Activated CD8-positive, alpha-beta memory T cell treated with anti-CD3 and anti-CD28 coated beads, Interleukin-2, amount 10 ng/mL, durations not matched to agents 7 days and 5 days (primary cell): ENCODE measurements at regions not wholly inside any gene's neighbourhood (a gene's known extent, or its start where the extent isn't known, plus 50 kb on each side); places are given as distances from the start of the nearest gene placed in this dataset.

Experiments used
- ATAC-seq: fragments of 150-1000 bp; cut with Tn5 transposase; one replicate; pipeline ENCODE4 v1.10.0; 2021; ENCODE audit warnings: moderate library complexity
- CTCF ChIA-PET: fragments of 350-600 bp; sonication (Branson Sonifier 250); formaldehyde crosslinking; loops from one replicate; lab custom pipeline; 2021; ENCODE audit warnings: antibody characterized with exemption; lab: Charles Lee
- DNase-seq: peaks from one replicate; pipeline ENCODE4 v3.0.0-alpha.2; 2020
- H3K27ac Mint-ChIP-seq: one replicate; pipeline ENCODE4 v1.8.0; 2021; ENCODE audit warnings: mild to moderate bottlenecking, mixed read lengths
- H3K27me3 Mint-ChIP-seq: one replicate; pipeline ENCODE4 v1.8.0; 2021; ENCODE audit warnings: mixed read lengths
- H3K36me3 Mint-ChIP-seq: one replicate; pipeline ENCODE4 v1.8.0; 2021; ENCODE audit warnings: mild to moderate bottlenecking, mixed read lengths
- H3K4me1 Mint-ChIP-seq: one replicate; pipeline ENCODE4 v1.8.0; 2021; ENCODE audit warnings: mixed read lengths
- H3K4me3 Mint-ChIP-seq: one replicate; pipeline ENCODE4 v1.8.0; 2021; ENCODE audit warnings: mild to moderate bottlenecking, moderate library complexity, mixed read lengths
- H3K9me3 Mint-ChIP-seq: one replicate; pipeline ENCODE4 v1.8.0; 2022; ENCODE audit warnings: low read depth, mixed read lengths

DNA sequence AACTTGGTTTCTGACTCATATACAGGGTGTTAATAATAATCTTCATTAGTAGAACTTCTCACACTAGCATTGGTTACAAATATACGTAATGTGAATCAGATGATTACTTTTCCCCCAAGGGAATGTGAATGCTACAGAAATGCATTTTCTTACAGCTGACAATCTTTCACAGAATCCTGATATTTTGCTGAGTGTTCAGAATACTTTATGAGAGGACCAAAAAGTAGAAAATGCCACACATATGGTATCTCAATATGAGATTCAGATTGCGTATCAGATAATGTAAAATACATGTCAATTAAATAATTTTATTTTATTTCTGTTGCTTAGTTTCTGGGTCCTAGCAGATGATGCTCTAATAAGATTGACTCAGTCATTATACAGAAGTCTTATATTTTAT is 979.9 kb upstream of the GBE1 start:
- H3K9me3 Mint-ChIP-seq, result peaks cover 5% of the 10 kb centered on the region
- CTCF ChIA-PET, result no interaction called here
- no peak overlapping the region for H3K27ac Mint-ChIP-seq
- no peak for ATAC-seq
- H3K4me1 Mint-ChIP-seq, result no peaks in the 10 kb centered on the region
- no peak for DNase-seq
- no peaks in the 10 kb centered on the region for H3K36me3 Mint-ChIP-seq
- H3K27me3 Mint-ChIP-seq, result no peaks in the 10 kb centered on the region
- no peak overlapping the region for H3K4me3 Mint-ChIP-seq

DNA sequence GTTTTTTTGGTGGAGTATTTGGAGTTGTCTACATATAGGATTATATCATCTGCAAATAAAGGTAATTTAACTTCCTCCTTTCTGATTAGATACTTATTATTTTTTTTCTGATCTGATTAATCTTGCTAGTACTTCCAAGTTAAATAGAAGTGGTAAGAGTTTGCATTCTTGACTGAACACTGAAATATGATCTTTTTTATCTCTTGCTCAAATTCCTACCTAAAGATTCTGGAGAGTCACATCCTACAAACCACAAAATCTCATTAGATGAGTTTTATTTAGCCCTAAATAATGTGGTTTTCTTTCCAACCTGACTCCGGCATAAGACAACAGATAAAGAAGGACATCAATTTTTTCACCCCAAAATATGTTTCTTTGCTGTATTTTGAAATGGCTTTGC is 977.9 kb upstream of the GBE1 start:
- Mint-ChIP-seq H3K27ac (no peak overlapping the region), H3K27me3 (no peaks in the 10 kb centered on the region), H3K9me3 (peaks cover 5% of the 10 kb centered on the region), H3K4me3 (no peak overlapping the region), H3K36me3 (no peaks in the 10 kb centered on the region), H3K4me1 (no peaks in the 10 kb centered on the region)
- DNase-seq (no peak), ATAC-seq (no peak)
- CTCF ChIA-PET, result no interaction called here

DNA sequence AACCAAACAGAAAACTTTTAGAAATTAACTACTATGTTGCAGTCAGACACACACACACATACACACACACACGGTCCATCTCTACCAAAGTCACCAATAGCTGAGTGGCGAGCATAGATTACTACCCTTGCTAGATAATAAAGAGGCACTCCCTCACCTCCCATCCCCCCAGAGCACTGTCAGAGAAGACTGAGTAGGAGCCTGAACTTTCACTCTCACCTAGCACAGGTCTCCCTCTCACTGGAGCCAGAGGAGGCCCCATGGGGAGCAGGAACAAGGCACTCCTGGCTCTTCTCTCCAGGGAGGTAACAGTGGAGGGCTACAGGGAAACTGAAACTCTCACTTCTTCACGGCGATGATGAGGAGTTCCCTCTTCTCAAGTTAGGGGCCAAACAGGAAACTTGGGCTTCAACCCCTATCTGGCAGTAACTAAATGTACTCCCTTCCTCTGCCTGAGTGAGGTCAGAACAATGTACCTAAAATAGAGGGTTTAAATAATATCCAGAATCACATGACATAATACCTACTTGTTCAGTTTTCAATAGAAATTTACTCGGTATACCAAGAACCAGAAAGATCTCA is 975.3 kb upstream of the GBE1 start:
- CTCF ChIA-PET, result no interaction called here
- Mint-ChIP-seq H3K9me3 (peaks cover 2% of the 10 kb centered on the region), H3K4me3 (no peak overlapping the region), H3K36me3 (no peaks in the 10 kb centered on the region), H3K27me3 (no peaks in the 10 kb centered on the region), H3K4me1 (no peaks in the 10 kb centered on the region), H3K27ac (no peak overlapping the region)
- ATAC-seq (no peak), DNase-seq (no peak)

DNA sequence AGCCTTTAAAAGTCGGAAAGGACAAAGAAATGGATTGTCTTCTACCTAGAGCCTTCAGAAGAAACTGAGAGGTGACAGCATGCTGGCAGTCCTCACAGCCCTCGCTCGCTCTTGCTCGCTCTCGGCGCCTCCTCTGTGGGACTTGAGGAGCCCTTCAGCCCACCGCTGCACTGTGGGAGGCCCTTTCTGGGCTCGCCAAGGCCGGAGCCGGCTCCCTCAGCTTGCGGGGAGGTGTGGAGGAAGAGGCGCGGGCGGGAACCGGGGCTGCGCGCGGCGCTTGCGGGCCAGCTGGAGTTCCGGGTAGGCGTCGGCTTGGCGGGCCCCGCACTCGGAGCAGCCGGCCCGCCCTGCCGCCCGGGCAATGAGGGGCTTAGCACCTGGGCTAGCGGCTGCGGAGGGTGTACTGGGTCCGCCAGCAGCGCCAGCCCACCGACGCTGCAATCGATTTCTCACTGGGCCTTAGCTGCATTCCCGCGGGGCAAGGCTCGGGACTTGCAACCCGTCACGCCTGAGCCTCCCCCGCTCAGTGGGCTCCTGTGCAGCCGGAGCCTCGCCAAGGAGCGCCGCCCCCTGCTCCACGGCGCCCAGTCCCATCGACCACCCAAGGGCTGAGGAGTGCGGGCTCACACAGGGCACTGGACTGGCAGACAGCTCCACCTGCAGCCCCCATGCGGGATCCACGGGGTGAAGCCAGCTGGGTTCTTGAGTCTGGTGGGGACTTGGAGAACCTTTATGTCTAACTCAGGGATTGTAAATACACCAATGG is 953.8 kb upstream of the GBE1 start:
- CTCF ChIA-PET, result no interaction called here
- no peak for ATAC-seq
- no peak for DNase-seq
- Mint-ChIP-seq H3K4me3 (no peak overlapping the region), H3K36me3 (peaks cover 2% of the 10 kb centered on the region), H3K9me3 (peaks cover 12% of the 10 kb centered on the region), H3K27me3 (no peaks in the 10 kb centered on the region), H3K4me1 (no peaks in the 10 kb centered on the region), H3K27ac (no peak overlapping the region)

DNA sequence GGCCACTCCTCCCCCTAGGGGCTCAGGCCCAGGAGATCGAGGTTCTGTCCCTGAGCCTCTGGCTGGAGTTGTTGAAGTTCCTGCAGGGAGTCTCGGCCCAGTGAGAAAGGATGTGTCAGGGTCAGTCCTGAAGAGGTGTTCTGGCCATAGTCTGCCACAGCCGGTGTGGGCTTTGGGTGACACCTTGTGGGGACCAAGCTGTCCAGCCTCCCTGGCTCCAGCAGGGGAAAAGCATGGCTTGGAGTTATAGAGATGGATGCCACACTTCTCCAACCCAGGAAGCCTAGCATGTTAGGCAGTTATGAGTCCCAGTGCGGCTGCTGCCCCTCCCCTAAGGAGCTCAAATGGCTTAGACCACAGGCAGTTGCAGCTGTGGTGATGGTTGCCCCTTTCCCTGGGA is 945.6 kb upstream of the GBE1 start:
- Mint-ChIP-seq H3K27ac (no peak overlapping the region), H3K27me3 (no peaks in the 10 kb centered on the region), H3K4me1 (no peaks in the 10 kb centered on the region), H3K36me3 (no peaks in the 10 kb centered on the region), H3K4me3 (no peak overlapping the region), H3K9me3 (peaks cover 12% of the 10 kb centered on the region)
- CTCF ChIA-PET, result no interaction called here
- no peak for ATAC-seq
- DNase-seq, result no peak

DNA sequence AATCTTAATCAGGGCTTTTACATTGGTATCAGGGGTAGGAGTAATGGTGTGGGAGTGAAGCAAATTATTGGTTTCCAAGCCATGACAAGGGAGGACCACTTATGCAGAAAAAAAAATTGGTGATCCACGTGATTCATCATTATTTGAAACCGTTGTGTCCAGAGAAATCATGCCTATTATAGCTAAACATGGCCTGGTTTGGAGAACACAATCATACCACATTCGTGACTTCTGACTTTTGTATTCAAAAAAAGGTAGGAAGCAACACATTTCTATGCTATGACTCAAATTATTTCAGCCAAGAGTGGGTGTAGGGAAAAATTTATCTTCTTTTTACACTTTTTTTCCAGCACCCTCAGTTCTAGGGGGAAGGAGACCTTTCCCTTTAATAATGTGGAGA is 924.3 kb upstream of the GBE1 start:
- no peaks in the 10 kb centered on the region for H3K36me3 Mint-ChIP-seq
- no peak for ATAC-seq
- no peak for DNase-seq
- CTCF ChIA-PET, result no interaction called here
- no peak overlapping the region for H3K4me3 Mint-ChIP-seq
- no peak overlapping the region for H3K27ac Mint-ChIP-seq
- H3K9me3 Mint-ChIP-seq, result peaks cover 7% of the 10 kb centered on the region
- no peaks in the 10 kb centered on the region for H3K27me3 Mint-ChIP-seq
- no peaks in the 10 kb centered on the region for H3K4me1 Mint-ChIP-seq

DNA sequence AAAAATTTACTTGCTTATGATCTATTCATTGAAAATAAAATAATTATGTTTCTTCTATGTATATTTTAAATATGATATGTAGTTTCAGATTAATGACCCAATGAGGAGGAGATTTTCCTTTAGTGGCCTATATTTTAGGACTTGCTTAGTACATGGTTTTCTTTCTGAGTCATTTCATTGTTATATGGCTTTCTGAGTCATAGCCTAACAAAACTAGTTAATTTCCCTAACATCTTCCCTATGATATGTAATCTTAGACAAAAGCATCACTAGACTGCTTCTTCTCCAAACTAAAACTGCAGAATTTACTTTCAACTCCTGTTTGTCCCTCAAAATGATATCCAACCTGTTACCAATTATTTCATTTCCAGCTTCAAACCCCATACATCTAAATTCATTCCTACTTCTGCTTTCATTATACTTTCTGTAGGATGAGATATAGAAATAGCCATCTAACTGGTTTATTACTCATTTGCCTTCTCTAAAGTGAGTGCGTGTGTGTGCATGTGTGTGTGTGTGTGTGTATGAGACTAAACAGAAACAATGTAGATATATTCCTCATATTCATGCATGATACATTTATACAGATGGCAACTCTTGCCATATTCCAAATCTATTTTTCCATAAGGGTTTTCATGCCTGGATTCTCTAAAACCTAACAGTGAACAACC is 915.0 kb upstream of the GBE1 start:
- no peak overlapping the region for H3K4me3 Mint-ChIP-seq
- DNase-seq, result no peak
- H3K36me3 Mint-ChIP-seq, result no peaks in the 10 kb centered on the region
- no peaks in the 10 kb centered on the region for H3K4me1 Mint-ChIP-seq
- CTCF ChIA-PET, result no interaction called here
- H3K27me3 Mint-ChIP-seq, result no peaks in the 10 kb centered on the region
- H3K27ac Mint-ChIP-seq, result no peak overlapping the region
- peaks cover 13% of the 10 kb centered on the region for H3K9me3 Mint-ChIP-seq
- ATAC-seq, result no peak

DNA sequence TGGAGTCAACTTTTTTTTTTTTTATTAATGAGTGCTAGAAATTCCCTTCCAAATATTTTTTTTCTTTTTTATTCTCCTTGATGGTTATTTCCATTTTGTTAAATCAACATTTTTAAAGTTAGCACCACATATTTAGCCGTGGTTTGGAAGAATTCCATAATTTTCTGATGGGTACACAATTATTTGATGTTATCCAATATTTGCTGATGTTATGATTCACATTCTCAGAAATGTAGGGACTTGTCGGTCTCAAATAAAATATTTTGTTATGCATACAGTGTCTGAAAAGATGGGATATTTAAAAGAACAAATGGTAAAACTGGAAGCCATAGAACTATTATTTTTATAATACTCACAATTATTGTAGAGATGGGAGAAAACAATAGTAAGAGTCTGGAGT is 911.5 kb upstream of the GBE1 start:
- ATAC-seq (no peak), DNase-seq (no peak)
- no peak overlapping the region for H3K27ac Mint-ChIP-seq
- CTCF ChIA-PET, result no interaction called here
- no peaks in the 10 kb centered on the region for H3K27me3 Mint-ChIP-seq
- peaks cover 14% of the 10 kb centered on the region for H3K9me3 Mint-ChIP-seq
- H3K4me1 Mint-ChIP-seq, result no peaks in the 10 kb centered on the region
- no peak overlapping the region for H3K4me3 Mint-ChIP-seq
- no peaks in the 10 kb centered on the region for H3K36me3 Mint-ChIP-seq

DNA sequence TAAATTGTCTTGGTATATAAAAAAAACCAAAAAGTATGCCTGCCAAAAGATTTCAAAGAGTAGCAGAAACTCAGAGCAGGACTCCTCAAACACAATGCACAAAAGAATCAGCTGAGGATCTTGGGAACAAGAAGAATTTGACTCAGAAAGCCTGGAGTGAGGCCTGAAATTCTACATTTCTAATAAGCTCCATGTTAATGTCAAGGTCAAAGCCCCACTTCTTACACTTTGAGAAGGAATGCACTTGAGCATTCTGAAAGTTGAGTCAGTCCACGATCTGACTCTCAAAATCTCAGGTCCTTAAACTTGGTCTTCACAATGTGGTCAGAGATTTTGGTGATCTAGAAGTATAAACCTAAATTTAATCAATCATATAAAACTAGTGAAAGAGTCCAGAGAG is 910.0 kb upstream of the GBE1 start:
- no peak overlapping the region for H3K27ac Mint-ChIP-seq
- no peak overlapping the region for H3K4me3 Mint-ChIP-seq
- no peak for DNase-seq
- H3K36me3 Mint-ChIP-seq, result no peaks in the 10 kb centered on the region
- no peak for ATAC-seq
- CTCF ChIA-PET, result no interaction called here
- peaks cover 10% of the 10 kb centered on the region for H3K9me3 Mint-ChIP-seq
- no peaks in the 10 kb centered on the region for H3K27me3 Mint-ChIP-seq
- H3K4me1 Mint-ChIP-seq, result no peaks in the 10 kb centered on the region

DNA sequence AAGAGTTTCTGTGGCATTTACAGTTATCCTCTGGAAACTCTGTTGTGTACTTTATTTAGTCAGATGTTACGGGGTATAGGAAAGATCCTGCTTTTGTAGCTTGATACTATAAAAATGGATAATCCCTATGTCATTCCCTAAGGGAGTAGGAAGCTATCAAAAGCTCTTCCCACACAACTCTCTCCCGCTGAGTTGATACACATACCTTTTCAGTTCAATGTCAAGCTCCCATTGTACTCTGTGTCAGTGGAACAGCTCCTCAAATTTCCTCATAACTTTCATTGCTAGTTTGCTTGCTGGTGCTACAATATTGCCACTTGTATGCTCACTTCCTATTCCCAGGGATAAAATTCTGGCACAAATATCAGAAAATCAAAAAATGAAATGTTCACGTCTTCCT is 893.3 kb upstream of the GBE1 start:
- no peaks in the 10 kb centered on the region for H3K36me3 Mint-ChIP-seq
- H3K27me3 Mint-ChIP-seq, result no peaks in the 10 kb centered on the region
- DNase-seq (no peak), ATAC-seq (no peak)
- no peak overlapping the region for H3K4me3 Mint-ChIP-seq
- peaks cover 6% of the 10 kb centered on the region for H3K9me3 Mint-ChIP-seq
- no peaks in the 10 kb centered on the region for H3K4me1 Mint-ChIP-seq
- no peak overlapping the region for H3K27ac Mint-ChIP-seq
- CTCF ChIA-PET, result no interaction called here

DNA sequence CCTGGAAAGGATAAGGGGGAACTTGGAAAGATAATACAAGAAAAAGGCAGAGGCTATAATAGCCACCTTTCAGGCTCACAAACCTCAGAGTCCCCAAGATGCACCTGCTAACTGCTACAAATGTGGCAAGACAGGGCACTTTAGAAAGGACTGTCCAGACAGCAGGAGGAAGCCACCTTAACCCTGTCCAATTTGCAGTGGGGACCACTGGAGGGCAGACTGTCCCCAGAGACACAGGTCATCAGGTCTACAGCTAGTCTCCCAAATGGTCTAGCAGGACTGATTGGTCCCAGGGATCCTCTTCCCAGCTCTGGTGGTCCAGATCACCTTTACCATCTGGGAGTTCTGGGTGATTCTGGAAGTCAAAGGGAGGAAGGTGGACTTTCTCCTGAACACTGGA is 882.5 kb upstream of the GBE1 start:
- no peak overlapping the region for H3K27ac Mint-ChIP-seq
- H3K4me3 Mint-ChIP-seq, result no peak overlapping the region
- no peaks in the 10 kb centered on the region for H3K36me3 Mint-ChIP-seq
- no peaks in the 10 kb centered on the region for H3K4me1 Mint-ChIP-seq
- peaks cover 9% of the 10 kb centered on the region for H3K9me3 Mint-ChIP-seq
- CTCF ChIA-PET, result no interaction called here
- no peaks in the 10 kb centered on the region for H3K27me3 Mint-ChIP-seq
- no peak for DNase-seq
- no peak for ATAC-seq

DNA sequence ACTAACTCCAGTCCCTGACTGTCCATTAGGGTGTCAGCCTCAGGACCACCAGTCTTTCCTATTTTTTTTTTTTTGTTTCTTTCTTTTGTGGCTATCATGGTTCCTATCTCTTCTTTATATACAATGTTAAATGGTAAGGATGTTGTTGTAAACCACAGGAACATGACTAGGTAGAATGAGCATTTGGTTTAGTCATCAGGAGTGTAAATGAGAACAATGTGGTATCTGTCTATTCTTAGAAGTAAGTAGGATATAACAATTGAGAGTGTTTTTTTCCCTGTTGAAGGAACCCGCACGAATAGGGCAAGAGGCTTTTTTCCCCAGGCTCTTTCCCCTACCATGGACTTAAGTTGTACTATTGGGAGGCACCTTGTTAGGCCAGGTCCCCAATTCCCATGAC is 880.3 kb upstream of the GBE1 start:
- CTCF ChIA-PET, result no interaction called here
- ATAC-seq (no peak), DNase-seq (no peak)
- Mint-ChIP-seq H3K4me3 (no peak overlapping the region), H3K27ac (no peak overlapping the region), H3K27me3 (no peaks in the 10 kb centered on the region), H3K4me1 (no peaks in the 10 kb centered on the region), H3K9me3 (peaks cover 6% of the 10 kb centered on the region), H3K36me3 (no peaks in the 10 kb centered on the region)

DNA sequence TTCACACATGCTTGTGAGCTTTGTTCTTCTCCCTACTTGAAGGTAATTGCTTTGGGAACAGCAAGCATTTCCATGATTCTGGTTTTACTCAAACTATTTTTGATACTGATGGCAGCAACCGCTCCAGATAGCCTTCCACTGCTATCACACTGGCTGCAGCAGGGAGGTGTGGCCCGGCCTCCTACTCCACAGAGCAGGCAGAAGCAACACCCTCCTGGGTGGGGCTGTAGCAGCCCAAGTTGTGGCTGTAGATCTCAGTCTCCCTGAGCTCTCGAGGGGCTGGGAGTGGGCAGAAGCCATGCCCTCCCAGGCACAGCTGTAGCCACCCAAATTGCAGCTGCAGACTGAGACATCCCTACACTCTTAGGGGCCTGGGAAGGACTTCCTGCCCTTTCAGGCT is 878.8 kb upstream of the GBE1 start:
- H3K27ac Mint-ChIP-seq, result no peak overlapping the region
- peaks cover 6% of the 10 kb centered on the region for H3K9me3 Mint-ChIP-seq
- H3K4me3 Mint-ChIP-seq, result no peak overlapping the region
- no peaks in the 10 kb centered on the region for H3K27me3 Mint-ChIP-seq
- CTCF ChIA-PET, result no interaction called here
- no peaks in the 10 kb centered on the region for H3K4me1 Mint-ChIP-seq
- no peaks in the 10 kb centered on the region for H3K36me3 Mint-ChIP-seq
- DNase-seq, result no peak
- ATAC-seq, result no peak

DNA sequence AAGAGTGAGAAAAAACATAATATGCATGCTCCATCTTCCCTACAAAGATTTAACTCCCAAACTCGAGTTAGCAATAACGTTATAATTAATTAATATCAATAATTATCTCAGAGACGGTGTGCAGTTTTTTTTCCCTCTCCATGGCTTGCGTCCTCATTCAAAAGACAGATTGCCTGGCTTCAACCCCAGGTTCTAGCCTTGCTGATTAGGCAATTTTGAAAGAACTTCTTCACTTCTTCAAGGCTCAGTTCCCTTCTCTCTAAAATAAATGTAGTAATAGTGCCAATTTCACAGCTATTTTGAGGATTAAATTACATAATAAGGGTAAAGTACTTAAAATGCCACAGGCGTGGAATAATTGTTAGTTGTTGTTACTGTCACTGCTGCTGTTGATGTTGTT is 876.1 kb upstream of the GBE1 start:
- Mint-ChIP-seq H3K36me3 (no peaks in the 10 kb centered on the region), H3K4me3 (no peak overlapping the region), H3K9me3 (peaks cover 6% of the 10 kb centered on the region), H3K27ac (no peak overlapping the region), H3K4me1 (no peaks in the 10 kb centered on the region), H3K27me3 (no peaks in the 10 kb centered on the region)
- CTCF ChIA-PET, result no interaction called here
- ATAC-seq (no peak), DNase-seq (no peak)
